HepG2 (cell line): ENCODE measurements at regions not wholly inside any gene's neighbourhood (a gene's known extent, or its start where the extent isn't known, plus 50 kb on each side); places are given as distances from the start of the nearest gene placed in this dataset.

ENCODE experiments used
- CAMTA2 ChIP-seq: sonication (generic); formaldehyde crosslinking; IDR thresholded peaks from 2 replicates; pipeline ENCODE4 v1.4.0; 2020; ENCODE audit warnings: mild to moderate bottlenecking, missing genetic modification reagents, borderline replicate concordance
- TAF1 ChIP-seq: sonication (generic); formaldehyde crosslinking; IDR thresholded peaks from 2 replicates; pipeline ENCODE4 v1.4.0; 2020; ENCODE audit warnings: missing genetic modification reagents
- TOE1 ChIP-seq: sonication (generic); formaldehyde crosslinking; IDR thresholded peaks from 2 replicates; pipeline ENCODE4 v1.4.0; 2020; ENCODE audit warnings: mild to moderate bottlenecking, missing genetic modification reagents
- ZNF768 ChIP-seq: sonication (generic); formaldehyde crosslinking; IDR thresholded peaks from 2 replicates; pipeline ENCODE4 v1.4.0; 2020; ENCODE audit warnings: missing genetic modification reagents
- TF ChIP-seq, protein P1 (sequence below): sonication (generic); formaldehyde crosslinking; IDR thresholded peaks from 2 replicates; pipeline ENCODE4 v1.4.0; 2020; ENCODE audit warnings: low read depth, missing genetic modification reagents
- TF ChIP-seq, protein P2 (sequence below): sonication (generic); formaldehyde crosslinking; IDR thresholded peaks from 2 replicates; pipeline ENCODE4 v1.8.1; 2022; ENCODE audit warnings: low read depth, mild to moderate bottlenecking, missing genetic modification reagents
- TF ChIP-seq, protein P3 (sequence below): sonication (generic); formaldehyde crosslinking; IDR thresholded peaks from 2 replicates; pipeline ENCODE4 v1.9.0; 2021; ENCODE audit warnings: missing genetic modification reagents, borderline replicate concordance
- TF ChIP-seq, protein P4 (sequence below): sonication (generic); formaldehyde crosslinking; IDR thresholded peaks from 2 replicates; pipeline ENCODE4 v1.5.0; 2020; ENCODE audit warnings: mild to moderate bottlenecking, missing genetic modification reagents, moderate library complexity

DNA sequence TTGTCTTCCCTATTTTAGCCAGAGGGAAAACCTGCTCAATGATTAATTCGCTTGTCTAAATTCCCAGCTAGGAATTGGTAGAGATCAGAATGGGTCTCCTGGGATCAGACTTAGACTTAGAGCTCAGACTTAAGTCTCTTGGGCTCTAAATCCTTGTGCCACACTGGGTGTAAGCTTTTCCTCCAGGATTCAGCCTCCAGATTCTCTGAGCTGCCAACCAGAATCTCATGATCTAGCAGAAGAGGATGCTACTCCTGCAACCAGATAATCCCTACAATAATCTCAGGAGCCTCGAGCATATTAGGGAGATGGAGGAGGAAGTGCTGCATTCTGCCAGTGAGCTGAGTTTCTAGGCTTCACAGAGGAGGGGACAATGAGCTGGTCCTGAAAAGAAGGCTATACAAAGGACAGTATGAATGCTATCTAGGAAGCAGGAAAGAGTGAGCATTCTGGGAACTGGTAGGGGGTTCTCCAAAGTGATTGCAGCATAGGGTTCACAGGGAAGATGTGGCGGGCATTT lies 211.6 kb upstream of the SESN3 start:
- no peak for TF ChIP-seq TOE1 (CRISPR knock-in tag)
- TF ChIP-seq, protein P1, sequence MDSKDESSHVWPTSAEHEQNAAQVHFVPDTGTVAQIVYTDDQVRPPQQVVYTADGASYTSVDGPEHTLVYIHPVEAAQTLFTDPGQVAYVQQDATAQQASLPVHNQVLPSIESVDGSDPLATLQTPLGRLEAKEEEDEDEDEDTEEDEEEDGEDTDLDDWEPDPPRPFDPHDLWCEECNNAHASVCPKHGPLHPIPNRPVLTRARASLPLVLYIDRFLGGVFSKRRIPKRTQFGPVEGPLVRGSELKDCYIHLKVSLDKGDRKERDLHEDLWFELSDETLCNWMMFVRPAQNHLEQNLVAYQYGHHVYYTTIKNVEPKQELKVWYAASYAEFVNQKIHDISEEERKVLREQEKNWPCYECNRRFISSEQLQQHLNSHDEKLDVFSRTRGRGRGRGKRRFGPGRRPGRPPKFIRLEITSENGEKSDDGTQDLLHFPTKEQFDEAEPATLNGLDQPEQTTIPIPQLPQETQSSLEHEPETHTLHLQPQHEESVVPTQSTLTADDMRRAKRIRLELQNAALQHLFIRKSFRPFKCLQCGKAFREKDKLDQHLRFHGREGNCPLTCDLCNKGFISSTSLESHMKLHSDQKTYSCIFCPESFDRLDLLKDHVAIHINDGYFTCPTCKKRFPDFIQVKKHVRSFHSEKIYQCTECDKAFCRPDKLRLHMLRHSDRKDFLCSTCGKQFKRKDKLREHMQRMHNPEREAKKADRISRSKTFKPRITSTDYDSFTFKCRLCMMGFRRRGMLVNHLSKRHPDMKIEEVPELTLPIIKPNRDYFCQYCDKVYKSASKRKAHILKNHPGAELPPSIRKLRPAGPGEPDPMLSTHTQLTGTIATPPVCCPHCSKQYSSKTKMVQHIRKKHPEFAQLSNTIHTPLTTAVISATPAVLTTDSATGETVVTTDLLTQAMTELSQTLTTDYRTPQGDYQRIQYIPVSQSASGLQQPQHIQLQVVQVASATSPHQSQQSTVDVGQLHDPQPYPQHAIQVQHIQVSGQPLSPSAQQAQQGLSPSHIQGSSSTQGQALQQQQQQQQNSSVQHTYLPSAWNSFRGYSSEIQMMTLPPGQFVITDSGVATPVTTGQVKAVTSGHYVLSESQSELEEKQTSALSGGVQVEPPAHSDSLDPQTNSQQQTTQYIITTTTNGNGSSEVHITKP (CRISPR knock-in tag): no peak
- TF ChIP-seq TAF1 (CRISPR knock-in tag): no peak
- TF ChIP-seq, protein P2, sequence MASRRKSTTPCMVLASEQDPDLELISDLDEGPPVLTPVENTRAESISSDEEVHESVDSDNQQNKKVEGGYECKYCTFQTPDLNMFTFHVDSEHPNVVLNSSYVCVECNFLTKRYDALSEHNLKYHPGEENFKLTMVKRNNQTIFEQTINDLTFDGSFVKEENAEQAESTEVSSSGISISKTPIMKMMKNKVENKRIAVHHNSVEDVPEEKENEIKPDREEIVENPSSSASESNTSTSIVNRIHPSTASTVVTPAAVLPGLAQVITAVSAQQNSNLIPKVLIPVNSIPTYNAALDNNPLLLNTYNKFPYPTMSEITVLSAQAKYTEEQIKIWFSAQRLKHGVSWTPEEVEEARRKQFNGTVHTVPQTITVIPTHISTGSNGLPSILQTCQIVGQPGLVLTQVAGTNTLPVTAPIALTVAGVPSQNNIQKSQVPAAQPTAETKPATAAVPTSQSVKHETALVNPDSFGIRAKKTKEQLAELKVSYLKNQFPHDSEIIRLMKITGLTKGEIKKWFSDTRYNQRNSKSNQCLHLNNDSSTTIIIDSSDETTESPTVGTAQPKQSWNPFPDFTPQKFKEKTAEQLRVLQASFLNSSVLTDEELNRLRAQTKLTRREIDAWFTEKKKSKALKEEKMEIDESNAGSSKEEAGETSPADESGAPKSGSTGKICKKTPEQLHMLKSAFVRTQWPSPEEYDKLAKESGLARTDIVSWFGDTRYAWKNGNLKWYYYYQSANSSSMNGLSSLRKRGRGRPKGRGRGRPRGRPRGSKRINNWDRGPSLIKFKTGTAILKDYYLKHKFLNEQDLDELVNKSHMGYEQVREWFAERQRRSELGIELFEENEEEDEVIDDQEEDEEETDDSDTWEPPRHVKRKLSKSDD (CRISPR knock-in tag): no peak
- TF ChIP-seq, protein P3, sequence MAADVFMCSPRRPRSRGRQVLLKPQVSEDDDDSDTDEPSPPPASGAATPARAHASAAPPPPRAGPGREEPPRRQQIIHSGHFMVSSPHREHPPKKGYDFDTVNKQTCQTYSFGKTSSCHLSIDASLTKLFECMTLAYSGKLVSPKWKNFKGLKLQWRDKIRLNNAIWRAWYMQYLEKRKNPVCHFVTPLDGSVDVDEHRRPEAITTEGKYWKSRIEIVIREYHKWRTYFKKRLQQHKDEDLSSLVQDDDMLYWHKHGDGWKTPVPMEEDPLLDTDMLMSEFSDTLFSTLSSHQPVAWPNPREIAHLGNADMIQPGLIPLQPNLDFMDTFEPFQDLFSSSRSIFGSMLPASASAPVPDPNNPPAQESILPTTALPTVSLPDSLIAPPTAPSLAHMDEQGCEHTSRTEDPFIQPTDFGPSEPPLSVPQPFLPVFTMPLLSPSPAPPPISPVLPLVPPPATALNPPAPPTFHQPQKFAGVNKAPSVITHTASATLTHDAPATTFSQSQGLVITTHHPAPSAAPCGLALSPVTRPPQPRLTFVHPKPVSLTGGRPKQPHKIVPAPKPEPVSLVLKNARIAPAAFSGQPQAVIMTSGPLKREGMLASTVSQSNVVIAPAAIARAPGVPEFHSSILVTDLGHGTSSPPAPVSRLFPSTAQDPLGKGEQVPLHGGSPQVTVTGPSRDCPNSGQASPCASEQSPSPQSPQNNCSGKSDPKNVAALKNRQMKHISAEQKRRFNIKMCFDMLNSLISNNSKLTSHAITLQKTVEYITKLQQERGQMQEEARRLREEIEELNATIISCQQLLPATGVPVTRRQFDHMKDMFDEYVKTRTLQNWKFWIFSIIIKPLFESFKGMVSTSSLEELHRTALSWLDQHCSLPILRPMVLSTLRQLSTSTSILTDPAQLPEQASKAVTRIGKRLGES (CRISPR knock-in tag): no peak
- no peak for TF ChIP-seq CAMTA2
- TF ChIP-seq, protein P4, sequence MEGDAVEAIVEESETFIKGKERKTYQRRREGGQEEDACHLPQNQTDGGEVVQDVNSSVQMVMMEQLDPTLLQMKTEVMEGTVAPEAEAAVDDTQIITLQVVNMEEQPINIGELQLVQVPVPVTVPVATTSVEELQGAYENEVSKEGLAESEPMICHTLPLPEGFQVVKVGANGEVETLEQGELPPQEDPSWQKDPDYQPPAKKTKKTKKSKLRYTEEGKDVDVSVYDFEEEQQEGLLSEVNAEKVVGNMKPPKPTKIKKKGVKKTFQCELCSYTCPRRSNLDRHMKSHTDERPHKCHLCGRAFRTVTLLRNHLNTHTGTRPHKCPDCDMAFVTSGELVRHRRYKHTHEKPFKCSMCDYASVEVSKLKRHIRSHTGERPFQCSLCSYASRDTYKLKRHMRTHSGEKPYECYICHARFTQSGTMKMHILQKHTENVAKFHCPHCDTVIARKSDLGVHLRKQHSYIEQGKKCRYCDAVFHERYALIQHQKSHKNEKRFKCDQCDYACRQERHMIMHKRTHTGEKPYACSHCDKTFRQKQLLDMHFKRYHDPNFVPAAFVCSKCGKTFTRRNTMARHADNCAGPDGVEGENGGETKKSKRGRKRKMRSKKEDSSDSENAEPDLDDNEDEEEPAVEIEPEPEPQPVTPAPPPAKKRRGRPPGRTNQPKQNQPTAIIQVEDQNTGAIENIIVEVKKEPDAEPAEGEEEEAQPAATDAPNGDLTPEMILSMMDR (CRISPR knock-in tag): no peak
- TF ChIP-seq ZNF768 (CRISPR knock-in tag): no peak
